OCI-LY7 (cell line): ENCODE measurements at regions not wholly inside any gene's neighbourhood (a gene's known extent, or its start where the extent isn't known, plus 50 kb on each side); places are given as distances from the start of the nearest gene placed in this dataset.
"Not testable (repeated sequence)": the region's sequence is repeated elsewhere in the genome, so short reads cannot be mapped to it uniquely, and the experiment has no call there.

Experiments used
- BruUV-seq: library from RNA; stranded (reverse); fragments of 400-500 nt; replicated peaks from 2 replicates; lab custom pipeline; 2021; lab: Mats Ljungman, UMichigan
- CTCF ChIA-PET: fragments of 300-600 bp; sonication (Branson Sonifier 250); formaldehyde crosslinking; loops from one replicate; lab custom pipeline; 2022; ENCODE audit warnings: antibody characterized with exemption; ENCODE audit not compliant: unreplicated experiment; lab: Charles Lee
- POLR2A ChIA-PET: fragments of 300-600 bp; sonication (Branson Sonifier 250); formaldehyde crosslinking; loops from one replicate; lab custom pipeline; 2022; ENCODE audit warnings: antibody characterized with exemption; lab: Charles Lee
- DNase-seq: peaks from one replicate; pipeline ENCODE4 v3.0.0-alpha.2; 2015; ENCODE audit warnings: low spot score
- H2AFZ ChIP-seq: fragments of 200-600 bp; sonication (generic), shearing (Covaris generic); 2 replicates; pipeline ENCODE4 v1.6.1; 2014; ENCODE audit warnings: mild to moderate bottlenecking, antibody characterized with exemption, low read length, moderate library complexity
- H3K27ac ChIP-seq: fragments of 200-600 bp; sonication (generic); 2 replicates; pipeline ENCODE4 v1.5.1; 2014; ENCODE audit warnings: mixed run types, low read depth, mild to moderate bottlenecking, moderate library complexity, low read length, inconsistent platforms; ENCODE audit not compliant: poor library complexity, severe bottlenecking
- H3K36me3 ChIP-seq: fragments of 200-600 bp; sonication (generic); 2 replicates; pipeline ENCODE4 v1.6.1; 2014; ENCODE audit warnings: mild to moderate bottlenecking, antibody characterized with exemption, low read length, moderate library complexity, mixed read lengths; ENCODE audit not compliant: insufficient read depth
- H3K4me1 ChIP-seq: fragments of 200-600 bp; sonication (generic); 2 replicates; pipeline ENCODE4 v1.5.1; 2014; ENCODE audit warnings: mild to moderate bottlenecking, low read length; ENCODE audit not compliant: insufficient read depth, poor library complexity, severe bottlenecking
- H3K4me2 ChIP-seq: fragments of 200-600 bp; sonication (generic); 2 replicates; pipeline ENCODE4 v1.6.1; 2014; ENCODE audit warnings: mild to moderate bottlenecking, low read length
- H3K4me3 ChIP-seq: fragments of 200-600 bp; sonication (generic); 2 replicates; pipeline ENCODE4 v1.5.1; 2014; ENCODE audit warnings: mild to moderate bottlenecking, low read depth, low read length; ENCODE audit not compliant: poor library complexity, severe bottlenecking
- H3K79me2 ChIP-seq: fragments of 200-600 bp; sonication (generic); 2 replicates; pipeline ENCODE4 v1.6.1; 2016; ENCODE audit warnings: low read depth, mild to moderate bottlenecking, low read length, moderate library complexity, mixed read lengths; ENCODE audit not compliant: insufficient read depth
- H3K9me2 ChIP-seq: fragments of 200-600 bp; sonication (generic); 2 replicates; pipeline ENCODE4 v1.6.1; 2016; ENCODE audit warnings: mild to moderate bottlenecking, low read length, mixed read lengths; ENCODE audit not compliant: insufficient read depth
- H3K9me3 ChIP-seq: fragments of 200-600 bp; sonication (generic); 2 replicates; pipeline ENCODE4 v1.6.1; 2014; ENCODE audit warnings: mild to moderate bottlenecking, mixed run types, low read length, mixed read lengths
- H4K20me1 ChIP-seq: fragments of 200-600 bp; sonication (generic); 2 replicates; pipeline ENCODE4 v1.6.1; 2014; ENCODE audit warnings: mild to moderate bottlenecking, antibody characterized with exemption, low read length, moderate library complexity, mixed read lengths; ENCODE audit not compliant: insufficient read depth
- EZH2phosphoT487 ChIP-seq: fragments of 200-600 bp; sonication (generic); IDR thresholded peaks from 2 replicates; pipeline ENCODE4 v1.6.1; 2018; ENCODE audit warnings: low read depth, borderline replicate concordance, mild to moderate bottlenecking, mixed run types, antibody characterized with exemption, low read length, moderate library complexity, mixed read lengths
- intact Hi-C: fragments of 100-400 bp; cut with micrococcal nuclease; formaldehyde crosslinking; loops from one replicate; pipeline ENCODE4 v1.10.0; 2022; ENCODE audit not compliant: unreplicated experiment
- TF ChIP-seq, protein P1 (sequence below): fragments of 200-600 bp; sonication (generic); conservative IDR thresholded peaks from 2 replicates; pipeline ENCODE4 v1.5.1; 2014; ENCODE audit warnings: mild to moderate bottlenecking, antibody characterized with exemption, low read length, moderate library complexity, mixed read lengths

GRCh38 chr4:159966746-159967145, 863.9 kb downstream of the RAPGEF2 start:
- no peak overlapping the region for H3K27ac ChIP-seq
- H3K4me1 ChIP-seq = no peaks in the 10 kb centered on the region
- BruUV-seq = no TSS peak
- ChIA-PET POLR2A (no interaction called here), CTCF (no interaction called here)
- no peak overlapping the region for H2AFZ ChIP-seq
- DNase-seq = no peak
- intact Hi-C loops = no loop called here
- H3K4me2 ChIP-seq = no peak overlapping the region
- no peak for TF ChIP-seq EZH2phosphoT487
- TF ChIP-seq, protein P1, sequence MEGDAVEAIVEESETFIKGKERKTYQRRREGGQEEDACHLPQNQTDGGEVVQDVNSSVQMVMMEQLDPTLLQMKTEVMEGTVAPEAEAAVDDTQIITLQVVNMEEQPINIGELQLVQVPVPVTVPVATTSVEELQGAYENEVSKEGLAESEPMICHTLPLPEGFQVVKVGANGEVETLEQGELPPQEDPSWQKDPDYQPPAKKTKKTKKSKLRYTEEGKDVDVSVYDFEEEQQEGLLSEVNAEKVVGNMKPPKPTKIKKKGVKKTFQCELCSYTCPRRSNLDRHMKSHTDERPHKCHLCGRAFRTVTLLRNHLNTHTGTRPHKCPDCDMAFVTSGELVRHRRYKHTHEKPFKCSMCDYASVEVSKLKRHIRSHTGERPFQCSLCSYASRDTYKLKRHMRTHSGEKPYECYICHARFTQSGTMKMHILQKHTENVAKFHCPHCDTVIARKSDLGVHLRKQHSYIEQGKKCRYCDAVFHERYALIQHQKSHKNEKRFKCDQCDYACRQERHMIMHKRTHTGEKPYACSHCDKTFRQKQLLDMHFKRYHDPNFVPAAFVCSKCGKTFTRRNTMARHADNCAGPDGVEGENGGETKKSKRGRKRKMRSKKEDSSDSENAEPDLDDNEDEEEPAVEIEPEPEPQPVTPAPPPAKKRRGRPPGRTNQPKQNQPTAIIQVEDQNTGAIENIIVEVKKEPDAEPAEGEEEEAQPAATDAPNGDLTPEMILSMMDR = no peak
- H3K36me3 ChIP-seq = no peaks in the 10 kb centered on the region
- H4K20me1 ChIP-seq = no peaks in the 10 kb centered on the region
- H3K9me2 ChIP-seq = no peaks in the 10 kb centered on the region
- H3K9me3 ChIP-seq = no peaks in the 10 kb centered on the region
- no peaks in the 10 kb centered on the region for H3K79me2 ChIP-seq
- no peak overlapping the region for H3K4me3 ChIP-seq

DNA sequence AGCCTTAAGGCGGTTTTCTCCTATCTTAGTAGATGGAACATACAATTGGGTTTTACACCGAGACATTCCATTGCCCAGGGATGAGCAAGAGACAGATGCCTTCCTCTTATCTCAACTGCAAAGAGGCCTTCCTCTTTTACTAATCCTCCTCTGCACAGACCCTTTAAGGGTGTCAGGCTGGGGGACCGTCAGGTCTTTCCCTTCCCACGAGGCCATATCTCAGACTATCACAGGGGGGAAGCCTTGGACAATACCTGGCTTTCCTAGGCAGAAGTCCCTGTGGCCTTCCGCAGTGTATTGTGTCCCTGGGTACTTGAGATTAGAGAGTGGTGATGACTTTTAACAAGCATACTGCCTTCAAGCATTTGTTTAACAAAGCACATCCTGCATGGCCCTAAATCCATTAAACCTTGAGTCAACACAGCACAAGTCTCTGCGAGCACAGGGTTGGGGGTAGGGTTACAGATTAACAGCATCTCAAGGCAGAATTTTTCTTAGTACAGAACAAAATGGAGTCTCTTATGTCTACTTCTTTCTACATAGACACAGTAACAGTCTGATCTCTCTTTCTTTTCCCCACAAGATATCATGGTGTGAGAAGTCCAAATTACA, 874.1 kb downstream of the RAPGEF2 start:
- H3K36me3 ChIP-seq, intact Hi-C loops: not testable (repeated sequence)

DNA sequence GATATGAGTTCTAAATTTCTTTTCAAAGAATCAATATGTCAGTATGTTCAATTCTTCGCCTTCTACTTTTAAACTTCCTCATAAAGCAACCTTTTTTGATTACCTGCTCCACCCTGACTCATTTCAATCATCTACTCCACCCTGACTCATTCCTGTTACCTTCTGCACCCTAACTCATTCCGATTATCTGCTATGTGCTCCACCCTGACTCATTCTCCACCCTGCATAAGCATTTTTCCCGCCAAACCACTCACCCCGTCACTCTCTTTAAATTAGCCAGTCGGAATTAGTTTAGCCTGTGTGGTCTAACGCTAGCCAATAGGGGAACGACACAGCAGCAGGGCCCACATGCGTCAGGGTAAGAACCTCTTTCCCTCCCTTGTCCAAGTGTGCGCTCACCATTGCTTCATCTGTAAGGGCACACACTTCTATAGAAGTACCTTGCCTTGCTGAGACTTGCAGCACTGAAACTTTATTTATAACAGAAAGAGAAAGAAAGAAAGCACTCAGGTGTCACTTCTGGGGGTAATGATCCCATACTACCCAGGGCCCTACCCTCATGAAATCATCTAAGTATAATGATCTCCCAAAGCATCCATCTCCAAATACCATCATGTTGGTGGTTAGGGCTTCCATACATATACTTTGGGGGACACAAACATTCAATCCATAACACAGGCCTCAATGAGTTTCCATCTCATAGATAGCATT, 875.2 kb downstream of the RAPGEF2 start:
- no peak for DNase-seq
- Histone ChIP-seq H3K27ac (no peak overlapping the region), H3K4me3 (no peak overlapping the region), H3K36me3 (no peaks in the 10 kb centered on the region), H3K4me2 (no peak overlapping the region), H3K79me2 (no peaks in the 10 kb centered on the region), H4K20me1 (no peaks in the 10 kb centered on the region), H3K4me1 (no peaks in the 10 kb centered on the region), H3K9me2 (no peaks in the 10 kb centered on the region), H3K9me3 (no peaks in the 10 kb centered on the region), H2AFZ (no peak overlapping the region)
- no TSS peak for BruUV-seq
- ChIA-PET POLR2A (no interaction called here), CTCF (no interaction called here)
- intact Hi-C loops = no loop called here
- TF ChIP-seq, protein P1 = no peak
- TF ChIP-seq EZH2phosphoT487 = no peak

More for the DNA sequence above, 874.1 kb downstream of the RAPGEF2 start:
- H3K27ac ChIP-seq, POLR2A ChIA-PET, H2AFZ ChIP-seq, H3K4me1 ChIP-seq, H3K79me2 ChIP-seq, CTCF ChIA-PET, BruUV-seq, H4K20me1 ChIP-seq, H3K9me2 ChIP-seq, H3K4me2 ChIP-seq, H3K4me3 ChIP-seq, DNase-seq, H3K9me3 ChIP-seq: not testable (repeated sequence)
